Gastroesophageal sphincter (tissue), 4 donors: ENCODE measurements at regions not wholly inside any gene's neighbourhood (a gene's known extent, or its start where the extent isn't known, plus 50 kb on each side); places are given as distances from the start of the nearest gene placed in this dataset.

Experiments
- ATAC-seq: fragments of 150-250 bp; one replicate; pipeline ENCODE4 v1.9.1; 2016; ENCODE audit warnings: mild to moderate bottlenecking, moderate library complexity
- H3K27ac ChIP-seq, 4 donors: fragments of 200-600 bp; sonication (generic) in 3 of 4; 1 replicate in 3 of 4; 2 replicates in 1 of 4; pipeline ENCODE4 v1.5.1; 2016 to 2019
- H3K27me3 ChIP-seq: fragments of 200-600 bp; sonication (generic); one replicate; pipeline ENCODE4 v1.5.1; 2019
- H3K36me3 ChIP-seq, 2 donors: fragments of 200-600 bp; sonication (generic); one replicate each; pipeline ENCODE4 v1.5.1; 2019; ENCODE audit warnings: control low read depth in 1 of 2
- H3K4me1 ChIP-seq, 3 donors: fragments of 200-600 bp; sonication (generic); 1 replicate in 2 of 3; 2 replicates in 1 of 3; pipeline ENCODE4 v1.5.1; 2016 to 2019; ENCODE audit warnings: control low read depth in 2 of 3
- H3K4me3 ChIP-seq, 2 donors: fragments of 200-600 bp; sonication (generic); one replicate each; pipeline ENCODE4 v1.5.1; 2019; ENCODE audit warnings: mild to moderate bottlenecking in 1 of 2, moderate library complexity in 1 of 2
- H3K9me3 ChIP-seq, 3 donors: fragments of 200-600 bp; sonication (generic); one replicate each; pipeline ENCODE4 v1.5.1; 2017 to 2019; ENCODE audit warnings: control low read depth in 2 of 3
- CTCF ChIP-seq, 4 experiments: fragments of 200-600 bp in 2 of 4; fragments of 450-650 bp in 2 of 4; sonication (generic) in 1 of 4; IDR thresholded peaks; one replicate each; pipeline ENCODE4 v1.5.1; 2017 to 2019; ENCODE audit warnings: antibody characterized with exemption in 4 of 4, mild to moderate bottlenecking in 2 of 4, moderate library complexity in 2 of 4
- EP300 ChIP-seq: sonication (generic); formaldehyde crosslinking; IDR thresholded peaks from one replicate; pipeline ENCODE4 v1.6.1; 2017; ENCODE audit warnings: antibody characterized with exemption, mild to moderate bottlenecking
- POLR2A ChIP-seq, 2 donors: fragments of 450-650 bp; IDR thresholded peaks; one replicate each; pipeline ENCODE4 v1.6.1; 2017; ENCODE audit warnings: antibody characterized with exemption in 2 of 2, mild to moderate bottlenecking in 2 of 2, moderate library complexity in 1 of 2
- POLR2AphosphoS5 ChIP-seq: sonication (generic); formaldehyde crosslinking; IDR thresholded peaks from one replicate; pipeline ENCODE4 v1.6.1; 2017; ENCODE audit warnings: antibody characterized with exemption
- WGBS, 2 donors: methylation state at CpG; one replicate each; pipeline ENCODE4 v1.1.5; 2018; ENCODE audit warnings: low coverage in 1 of 2; 5-methylcytosine and 5-hydroxymethylcytosine counted together

- no peaks in the 10 kb centered on the region for H3K36me3 ChIP-seq
- H3K4me1 ChIP-seq, result no peaks in the 10 kb centered on the region
- peaks cover 11% of the 10 kb centered on the region for H3K27me3 ChIP-seq
- H3K9me3 ChIP-seq, result no peaks in the 10 kb centered on the region
- H3K27ac ChIP-seq, result no peak overlapping the region
- no peak for ATAC-seq
- 56 to 100% methylated on average over 1 to 2 of the region's 2 CpGs for WGBS, 2 donors
- no peak overlapping the region for H3K4me3 ChIP-seq
- TF ChIP-seq EP300 (no peak), CTCF (IDR thresholded peaks at IDR 0.05) (no peak), POLR2A (IDR thresholded peaks at IDR 0.05) (no peak), POLR2AphosphoS5 (no peak)
Observed at GRCh38 chr14:89014569-89014850, 190.1 kb downstream of the TTC8 start.

DNA sequence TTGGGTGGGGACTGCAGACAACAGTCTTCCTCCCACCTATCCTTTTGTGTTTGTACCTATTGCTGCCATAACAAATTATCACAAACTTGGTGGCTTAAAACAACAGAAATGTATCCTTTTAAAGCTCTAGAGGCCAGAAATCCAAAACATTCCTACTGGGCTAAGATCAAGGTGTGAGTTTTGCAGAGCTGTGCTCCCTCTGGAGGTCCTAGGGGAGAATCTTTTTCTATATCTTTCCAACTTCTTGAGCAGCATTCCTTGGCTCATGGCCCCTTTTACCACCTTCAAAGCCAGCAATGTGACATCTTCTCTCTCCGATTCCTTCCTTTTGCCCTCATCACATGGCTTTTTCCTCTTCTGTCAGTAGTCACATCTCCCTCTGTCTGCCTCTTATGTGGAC lies 190.6 kb downstream of the TTC8 start:
- no peak overlapping the region for H3K27ac ChIP-seq

GRCh38 chr14:89017417-89017816 lies 193.0 kb downstream of the TTC8 start:
- WGBS, 2 donors, result 82 to 94% methylated on average over 2 to 3 of the region's 4 CpGs
- Histone ChIP-seq H3K4me1 (no peaks in the 10 kb centered on the region), H3K27ac (no peak overlapping the region), H3K27me3 (peaks cover 19% of the 10 kb centered on the region), H3K36me3 (no peaks in the 10 kb centered on the region), H3K4me3 (no peak overlapping the region), H3K9me3 (no peaks in the 10 kb centered on the region)
- ATAC-seq, result no peak
- no peak for TF ChIP-seq POLR2A (IDR thresholded peaks at IDR 0.05)
- TF ChIP-seq EP300, result no peak
- TF ChIP-seq POLR2AphosphoS5, result no peak
- TF ChIP-seq CTCF (IDR thresholded peaks at IDR 0.05), result no peak

More for the DNA sequence above, 190.6 kb downstream of the TTC8 start:
- 93 to 100% methylated on average over 1 of the region's 1 CpG for WGBS, 2 donors
- H3K9me3 ChIP-seq, result no peaks in the 10 kb centered on the region
- TF ChIP-seq EP300, result no peak
- no peak for TF ChIP-seq POLR2A (IDR thresholded peaks at IDR 0.05)
- TF ChIP-seq POLR2AphosphoS5, result no peak
- no peak for TF ChIP-seq CTCF (IDR thresholded peaks at IDR 0.05)
- H3K4me3 ChIP-seq, result no peak overlapping the region
- no peaks in the 10 kb centered on the region for H3K36me3 ChIP-seq
- H3K27me3 ChIP-seq, result peaks cover 11% of the 10 kb centered on the region
- no peaks in the 10 kb centered on the region for H3K4me1 ChIP-seq
- no peak for ATAC-seq

- Histone ChIP-seq H3K27ac (no peak overlapping the region), H3K27me3 (peaks cover 35% of the 10 kb centered on the region), H3K4me1 (peaks cover 0 to 8% (median 8%) of the 10 kb centered on the region in 3 donors), H3K9me3 (no peaks in the 10 kb centered on the region), H3K4me3 (no peak overlapping the region), H3K36me3 (no peaks in the 10 kb centered on the region)
- TF ChIP-seq EP300 (no peak), POLR2A (IDR thresholded peaks at IDR 0.05) (no peak), POLR2AphosphoS5 (no peak), CTCF (IDR thresholded peaks at IDR 0.05) (no peak)
- no peak for ATAC-seq
- 75 to 93% methylated on average over 3 to 4 of the region's 4 CpGs for WGBS, 2 donors
Observed at GRCh38 chr14:89022274-89022673, 197.8 kb downstream of the TTC8 start.

- H3K27ac ChIP-seq, result no peak overlapping the region
- no peak for TF ChIP-seq POLR2A (IDR thresholded peaks at IDR 0.05)
- no peak for TF ChIP-seq CTCF (IDR thresholded peaks at IDR 0.05)
- TF ChIP-seq EP300, result no peak
- TF ChIP-seq POLR2AphosphoS5, result no peak
- no peaks in the 10 kb centered on the region for H3K36me3 ChIP-seq
- H3K4me1 ChIP-seq, result peaks cover 0 to 14% (median 13%) of the 10 kb centered on the region in 3 donors
- peaks cover 42% of the 10 kb centered on the region for H3K27me3 ChIP-seq
- ATAC-seq, result no peak
- no peak overlapping the region for H3K4me3 ChIP-seq
- no peaks in the 10 kb centered on the region for H3K9me3 ChIP-seq
- WGBS, 2 donors, result 90% methylated on average over 2 of the region's 4 CpGs; no CpG with 5 or more reads in 1 of the 2 donors
Observed at GRCh38 chr14:89024691-89025090, 200.2 kb downstream of the TTC8 start.
